HG02798 (cell line): ENCODE measurements at regions not wholly inside any gene's neighbourhood (a gene's known extent, or its start where the extent isn't known, plus 50 kb on each side); places are given as distances from the start of the nearest gene placed in this dataset.
"Not testable (repeated sequence)": the region's sequence is repeated elsewhere in the genome, so short reads cannot be mapped to it uniquely, and the experiment has no call there.

Source experiments
- ATAC-seq: cut with Tn5 transposase; IDR thresholded peaks from one replicate; pipeline ENCODE4 v1.9.1; 2021; ENCODE audit warnings: mild to moderate bottlenecking; ENCODE audit not compliant: unreplicated experiment, poor library complexity

DNA sequence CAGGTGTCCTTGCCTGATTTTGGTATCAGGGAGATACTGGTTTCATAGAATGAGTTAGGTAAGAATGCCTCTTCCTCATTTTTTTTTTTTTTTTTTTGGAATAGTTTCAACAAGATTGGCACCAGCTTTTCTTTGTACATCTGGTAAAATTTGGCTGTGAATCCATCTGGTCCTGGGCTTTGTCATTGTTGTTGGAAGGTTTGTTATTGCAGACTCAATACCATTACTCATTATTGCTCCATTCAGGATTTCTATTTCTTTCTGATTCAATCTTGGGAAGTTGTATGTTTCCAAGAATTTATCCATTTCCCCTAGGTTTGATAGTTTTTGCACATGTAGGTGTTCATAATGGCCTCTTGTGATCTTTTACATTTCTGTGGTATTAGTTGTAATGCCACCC is 126.0 kb upstream of the KITLG start:
- ATAC-seq = no peak

DNA sequence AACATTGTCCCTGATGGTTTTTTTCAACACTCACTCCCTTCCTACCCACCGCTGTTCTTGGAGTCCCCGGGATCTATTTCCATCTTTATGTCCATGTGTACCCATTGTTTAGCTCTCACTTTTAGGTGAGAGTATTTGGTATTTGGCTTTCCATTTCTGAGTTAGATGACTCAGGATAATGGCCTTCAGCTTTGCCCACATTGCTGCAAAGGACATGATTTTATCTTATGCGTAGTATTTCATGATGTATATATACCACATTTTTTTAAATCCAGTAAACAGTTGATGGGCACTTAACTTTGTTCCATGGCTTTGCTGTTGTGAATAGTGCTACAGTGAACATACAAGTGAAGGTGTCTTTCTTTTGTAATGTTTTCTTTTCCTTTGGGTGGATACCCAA is 123.5 kb upstream of the KITLG start:
- ATAC-seq = no peak

DNA sequence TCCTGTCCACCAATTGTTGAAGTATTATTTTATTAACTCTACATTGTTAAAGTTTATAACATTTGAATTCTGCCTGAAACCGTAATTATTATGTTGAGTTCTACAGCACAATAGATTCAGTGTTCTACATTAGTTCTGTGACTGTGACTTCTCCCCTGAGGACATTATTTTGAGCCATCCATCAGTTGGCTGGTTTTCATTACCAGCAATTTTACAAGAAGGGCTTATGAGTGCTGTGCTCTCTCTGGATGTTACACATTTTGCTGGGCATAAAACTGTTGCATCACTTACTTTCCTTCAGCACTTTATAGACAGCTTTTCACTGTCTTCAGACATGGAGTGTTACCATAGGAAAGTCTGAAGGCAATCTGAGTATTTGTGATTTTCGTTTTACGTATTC is 118.2 kb upstream of the KITLG start:
- no peak for ATAC-seq

DNA sequence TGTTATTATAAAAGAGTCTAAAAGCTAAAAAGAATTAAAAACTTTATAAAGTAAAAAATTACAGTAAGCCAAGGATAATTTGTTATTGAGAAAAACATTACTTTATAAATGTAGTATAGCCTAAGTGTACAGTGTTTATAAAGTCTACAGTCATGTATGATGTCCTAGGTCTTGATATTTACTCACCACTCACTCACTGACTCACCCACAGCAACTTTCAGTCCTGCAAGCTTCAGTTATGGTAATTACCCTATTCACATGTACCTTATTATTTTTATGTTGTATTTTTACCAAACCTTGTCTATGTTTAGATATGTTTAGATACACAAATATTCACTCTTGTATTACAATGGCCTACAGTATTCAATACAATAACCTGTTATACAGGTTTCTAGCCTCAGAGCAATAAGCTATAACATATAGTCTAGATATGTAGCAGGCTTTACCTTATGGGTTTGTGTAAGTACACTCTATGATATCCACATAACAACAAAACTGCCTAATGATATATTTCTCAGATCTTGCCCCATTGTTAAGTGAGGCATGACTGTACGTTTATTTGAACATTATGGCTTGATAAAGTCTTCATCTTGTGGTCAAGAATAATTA is 113.7 kb upstream of the KITLG start:
- no peak for ATAC-seq

DNA sequence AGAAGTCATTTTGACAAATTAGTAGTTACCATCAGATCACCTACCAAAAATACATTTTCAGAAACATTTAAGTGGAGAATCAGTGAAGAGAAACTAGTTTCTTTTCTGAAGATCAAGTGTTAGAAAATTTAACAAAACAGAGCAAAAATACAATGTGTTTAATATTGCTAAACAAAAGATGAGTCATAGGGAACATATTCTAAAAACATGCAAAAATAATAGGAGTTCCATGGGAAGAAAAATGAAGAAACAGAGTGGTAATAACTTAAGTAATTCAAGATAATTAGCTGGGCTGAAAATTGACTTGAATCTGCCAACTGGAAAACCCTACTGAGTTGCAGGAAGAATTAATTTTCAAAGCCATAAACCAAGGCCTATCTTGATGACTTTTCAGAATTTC is 111.5 kb upstream of the KITLG start:
- ATAC-seq = no peak

DNA sequence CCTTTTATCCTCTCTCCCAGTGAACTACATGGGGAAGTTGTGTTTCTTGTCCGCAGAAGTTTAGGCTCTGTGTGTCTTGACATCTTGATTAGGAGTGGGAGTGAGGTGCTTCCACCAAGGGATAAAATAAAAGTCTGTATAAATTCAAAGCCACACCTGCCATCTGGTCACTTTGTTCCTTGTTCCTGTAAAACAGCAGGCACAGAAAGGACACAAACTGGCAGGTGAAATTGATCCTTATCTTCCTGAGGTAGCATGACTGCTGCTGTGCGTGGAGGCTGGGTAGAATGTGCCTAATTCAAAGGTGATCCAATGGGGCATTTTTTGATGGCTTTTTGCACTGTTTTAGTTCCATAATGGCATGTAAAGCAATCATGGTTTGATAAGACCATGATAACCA is 104.3 kb upstream of the KITLG start:
- ATAC-seq = no peak

DNA sequence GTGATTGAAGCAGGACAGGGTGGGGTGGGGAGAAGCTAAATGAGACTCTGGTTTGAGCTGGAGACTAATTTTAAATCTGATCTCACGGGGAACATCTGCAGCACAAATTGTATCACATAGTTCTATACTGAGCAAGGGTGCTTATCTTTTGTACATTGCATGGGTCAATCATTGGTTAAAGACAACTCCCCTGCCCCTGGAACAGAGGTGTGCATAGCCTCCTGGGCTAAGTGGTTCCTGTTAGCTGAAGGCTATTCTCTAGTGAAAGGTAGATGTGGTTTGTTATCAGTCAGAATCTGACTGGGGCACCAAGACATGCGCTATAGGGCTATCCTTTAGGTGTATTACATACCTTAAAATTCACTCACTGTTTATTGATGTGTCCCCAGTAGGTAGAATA is 103.9 kb upstream of the KITLG start:
- no peak for ATAC-seq

DNA sequence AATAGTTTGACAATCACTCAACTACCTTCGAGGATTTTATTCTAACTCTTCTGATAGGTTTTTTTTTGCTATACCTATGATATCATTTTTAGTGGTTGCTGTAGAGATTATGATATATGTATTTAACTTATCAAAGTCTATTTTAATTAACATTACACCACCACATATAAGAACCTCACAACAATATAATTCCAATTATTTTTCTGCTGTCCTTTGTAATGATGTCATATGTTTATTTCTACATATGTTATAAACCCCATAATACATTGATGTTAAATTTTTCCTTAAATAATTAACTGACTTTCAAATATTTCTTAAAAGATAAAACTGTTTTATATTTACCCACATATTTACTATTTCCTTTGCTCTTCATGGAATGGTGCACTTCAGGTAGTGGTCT is 103.4 kb upstream of the KITLG start:
- ATAC-seq = no peak

DNA sequence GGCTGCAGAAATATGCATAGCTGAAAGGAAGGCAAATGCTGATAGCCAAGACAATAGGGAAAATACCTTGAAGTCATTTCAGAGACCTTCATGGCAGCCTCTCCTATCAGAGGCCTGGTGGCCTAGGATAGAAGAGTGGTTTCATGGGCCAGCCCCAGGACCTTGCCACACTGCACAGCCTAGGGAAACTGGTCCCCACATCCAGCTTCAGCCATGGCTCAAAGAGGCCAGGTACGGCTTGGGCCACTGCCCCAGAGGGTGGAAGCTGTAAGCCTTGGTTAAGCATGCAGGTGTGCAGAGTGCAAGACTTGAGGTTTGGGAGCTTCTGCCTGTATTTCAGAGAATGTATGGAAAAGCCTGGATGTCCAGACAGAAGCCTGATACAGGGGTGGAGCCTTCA is 101.0 kb upstream of the KITLG start:
- no peak for ATAC-seq

DNA sequence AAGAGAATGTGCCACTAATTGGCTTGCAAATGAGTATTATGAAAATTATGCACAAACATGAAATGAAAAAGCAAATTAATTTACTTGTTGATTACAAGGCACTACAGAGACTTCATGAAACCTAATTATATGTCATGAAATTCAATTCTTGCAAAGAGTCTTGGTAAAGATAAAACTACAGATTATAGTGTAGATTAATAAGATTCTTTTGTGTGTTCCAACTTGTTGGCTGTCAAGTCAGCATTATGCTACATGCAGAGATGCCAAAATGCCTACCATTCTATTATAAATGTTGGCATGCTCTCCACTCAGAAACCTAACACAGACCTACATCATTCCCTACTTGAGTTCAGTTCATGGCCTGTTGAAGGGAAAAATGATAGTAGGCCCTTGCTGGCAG is 97.2 kb upstream of the KITLG start:
- ATAC-seq = no peak

DNA sequence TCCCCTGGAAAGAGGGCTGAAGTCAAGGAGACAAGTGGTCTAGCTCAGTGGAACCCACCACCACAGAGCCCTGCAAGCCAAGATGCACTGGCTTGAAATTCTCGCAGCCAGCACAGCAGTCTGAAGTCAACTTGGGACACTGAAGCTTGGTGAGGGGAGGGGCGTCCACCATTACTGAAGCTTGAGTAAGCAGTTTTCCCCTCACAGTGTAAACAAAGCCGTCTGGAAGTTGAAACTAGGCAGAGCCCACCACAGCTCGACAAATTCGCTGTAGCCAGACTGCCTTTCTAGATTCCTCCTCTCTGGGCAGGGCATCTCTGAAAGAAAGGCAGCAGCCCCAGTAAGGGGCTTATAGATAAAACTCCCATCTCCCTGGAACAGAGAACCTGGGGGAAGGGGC is 87.3 kb upstream of the KITLG start:
- ATAC-seq = not testable (repeated sequence)

DNA sequence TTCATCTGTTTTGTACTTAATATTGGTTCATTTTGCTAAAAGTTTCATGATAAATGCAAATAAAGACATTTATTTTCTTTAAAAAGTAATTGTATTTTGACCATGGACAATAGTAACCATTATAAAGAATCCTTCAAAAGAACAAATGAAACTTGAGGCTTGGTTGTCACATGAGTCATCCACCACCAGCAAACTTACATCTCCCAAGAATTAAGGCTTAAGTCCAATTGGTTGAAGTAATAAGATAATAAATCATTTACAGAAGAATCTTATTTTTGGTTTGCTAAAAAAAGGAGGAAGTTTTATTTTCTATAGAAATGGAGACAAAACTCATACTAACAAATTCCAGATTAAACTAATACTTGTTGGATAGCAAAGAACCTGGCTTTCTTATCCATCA is 84.8 kb upstream of the KITLG start:
- ATAC-seq = no peak

DNA sequence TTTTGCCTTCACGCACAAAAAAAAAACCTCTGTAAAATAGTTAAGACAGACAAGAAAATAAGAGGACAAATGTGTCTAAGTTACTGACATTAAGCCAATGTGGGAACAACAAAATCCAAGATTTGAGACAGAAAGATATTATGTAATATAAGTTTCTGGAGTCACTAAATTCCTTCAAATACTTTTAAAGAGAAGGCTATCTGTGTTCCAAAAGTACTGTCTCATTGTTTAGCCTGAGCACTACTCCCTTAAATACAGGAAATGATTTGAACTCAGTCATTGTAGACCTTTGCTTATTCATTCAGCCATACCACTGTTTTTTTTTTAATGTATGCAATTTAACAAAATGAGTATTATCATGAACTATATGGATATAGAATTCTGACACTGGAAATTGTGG is 82.7 kb upstream of the KITLG start:
- ATAC-seq = no peak

DNA sequence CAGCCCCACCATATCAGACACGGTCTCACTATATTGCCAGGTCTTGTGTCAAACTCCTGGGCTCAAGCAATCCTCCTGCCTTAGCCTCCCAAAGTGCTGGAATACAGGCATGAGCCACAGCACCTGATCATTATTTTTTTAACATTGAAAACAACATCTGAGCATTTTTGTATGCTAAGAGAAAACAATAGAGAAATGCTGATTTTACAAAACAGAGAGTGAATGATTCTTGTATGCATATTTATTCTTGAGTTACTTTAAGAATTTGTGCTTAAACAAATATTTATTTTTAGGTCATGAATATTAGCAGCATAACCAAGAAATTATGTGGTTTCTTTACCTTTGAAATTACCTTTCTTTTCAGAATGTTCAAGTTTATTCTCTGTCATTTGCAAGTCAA is 81.8 kb upstream of the KITLG start:
- ATAC-seq = no peak

DNA sequence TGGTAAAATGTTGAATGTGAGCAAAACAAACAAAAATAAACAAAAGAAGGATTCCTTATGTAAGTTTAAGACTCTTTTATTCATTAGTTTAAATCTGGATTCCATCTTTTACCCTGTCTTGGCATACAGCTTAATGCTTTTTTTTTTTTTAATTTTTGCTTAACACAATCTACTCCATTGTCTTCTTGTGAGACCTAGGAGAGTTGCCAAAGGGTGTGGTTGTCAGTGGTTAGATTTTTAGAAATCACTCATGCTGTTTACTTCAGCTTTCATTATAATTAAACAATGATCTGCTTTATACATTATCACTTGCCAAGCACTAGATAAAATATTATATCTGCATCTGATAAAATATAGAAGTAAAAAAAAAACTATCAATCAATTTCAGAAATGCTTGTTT is 77.7 kb upstream of the KITLG start:
- no peak for ATAC-seq

DNA sequence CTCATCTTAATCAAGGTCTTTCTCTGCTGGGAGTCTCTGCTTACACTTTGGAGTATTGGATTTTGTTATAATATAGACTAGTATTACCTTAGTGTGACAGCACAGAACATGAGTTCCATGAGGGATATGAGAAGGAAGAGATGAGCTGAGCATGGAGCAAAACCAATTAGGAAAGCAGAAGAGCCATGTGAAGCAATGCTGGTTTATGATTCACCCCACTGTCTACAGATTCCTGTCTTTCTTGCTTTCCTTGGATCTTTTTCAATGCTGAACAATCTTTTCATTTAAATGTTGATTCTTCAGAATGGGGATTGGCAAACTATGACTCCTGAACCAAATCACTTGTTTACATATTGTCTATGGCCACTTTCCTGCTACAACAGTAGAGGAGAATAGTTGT is 70.4 kb upstream of the KITLG start:
- ATAC-seq = no peak

DNA sequence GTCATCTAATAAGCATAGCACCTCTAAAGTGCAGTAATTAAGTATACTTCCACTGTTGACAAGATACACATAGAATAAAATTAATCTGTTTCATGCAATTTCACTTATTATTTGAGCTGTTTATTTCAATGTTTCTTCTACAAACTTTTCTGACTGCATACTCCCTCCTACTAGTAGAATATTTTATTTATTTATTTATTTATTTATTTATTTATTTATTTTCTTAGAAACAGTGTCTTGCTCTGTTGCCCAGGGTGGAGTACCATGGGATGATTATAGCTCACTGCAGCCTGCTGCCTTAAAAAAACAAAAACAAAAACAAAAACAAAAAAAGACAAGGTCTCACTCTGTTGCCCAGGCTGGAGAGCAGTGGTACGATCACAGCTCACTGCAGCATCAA is 68.4 kb upstream of the KITLG start:
- no peak for ATAC-seq

DNA sequence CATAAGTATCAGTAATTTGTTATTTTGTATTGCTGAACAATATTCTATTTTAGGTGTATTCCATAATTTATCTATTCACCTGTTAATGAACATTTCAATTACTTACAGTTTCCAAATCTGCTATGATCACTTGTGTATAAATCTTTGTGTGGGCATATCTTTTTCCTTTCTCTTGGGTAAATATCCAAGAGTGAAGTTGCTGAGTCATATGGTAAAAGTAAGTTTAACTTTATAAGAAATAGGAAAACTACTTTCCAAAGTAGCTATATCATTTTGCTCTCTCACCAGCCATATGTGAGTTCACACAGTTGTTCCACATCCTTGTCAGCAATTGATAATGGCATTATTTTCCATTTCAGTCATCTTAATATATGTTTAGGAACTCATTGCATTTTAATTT is 66.6 kb upstream of the KITLG start:
- no peak for ATAC-seq

DNA sequence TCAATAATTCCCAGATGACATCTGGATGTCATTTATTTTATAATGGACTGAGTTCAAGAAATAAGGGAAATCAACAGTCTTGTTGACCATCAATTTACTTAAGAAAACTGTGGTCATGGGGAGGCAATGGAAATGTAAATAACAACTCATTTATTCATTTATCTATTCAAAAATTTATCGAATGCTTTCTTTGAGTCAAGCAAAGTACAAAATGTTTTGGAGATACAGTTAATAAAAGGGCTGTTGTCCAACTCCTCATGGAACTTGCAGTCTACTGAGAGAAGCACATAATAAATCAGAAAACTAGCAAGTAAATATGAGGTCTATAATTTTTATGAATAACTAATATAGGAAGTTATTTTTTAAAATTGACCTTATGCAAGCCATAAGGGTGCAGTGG is 65.5 kb upstream of the KITLG start:
- ATAC-seq = no peak

DNA sequence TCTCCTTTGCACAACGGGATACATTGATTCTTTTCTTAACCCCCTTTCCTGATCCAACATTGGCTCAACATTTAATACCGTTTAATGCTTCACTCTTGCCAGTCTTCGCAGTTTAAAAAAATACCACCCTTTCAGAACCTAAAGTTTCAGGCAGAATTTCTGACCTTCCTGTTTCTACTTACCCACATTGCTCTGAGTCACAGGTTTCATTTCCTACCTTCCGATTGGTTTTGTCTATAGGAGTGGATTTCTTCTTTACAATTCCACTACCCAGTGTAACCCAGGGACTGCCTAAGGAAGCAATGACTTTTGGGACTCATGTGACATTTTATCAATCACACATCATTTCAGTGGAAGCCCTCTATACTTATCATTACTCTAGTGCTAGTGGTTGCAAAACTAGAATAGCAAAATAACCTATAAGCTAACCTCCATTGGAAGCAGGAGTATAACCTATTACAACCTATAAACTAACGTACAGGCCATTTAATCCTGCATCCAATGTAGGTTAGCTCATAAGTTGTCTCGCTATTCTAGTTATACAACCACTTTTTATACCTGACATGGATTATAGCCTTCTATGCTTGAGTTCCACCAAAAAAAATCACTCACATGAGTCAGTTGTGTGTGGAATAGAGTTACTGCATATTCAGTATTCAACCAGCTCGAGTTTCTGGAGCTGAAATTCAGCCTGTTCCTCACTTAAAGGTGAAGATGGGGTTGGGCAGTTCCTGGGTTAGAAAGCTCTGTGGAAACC is 64.9 kb upstream of the KITLG start:
- no peak for ATAC-seq

DNA sequence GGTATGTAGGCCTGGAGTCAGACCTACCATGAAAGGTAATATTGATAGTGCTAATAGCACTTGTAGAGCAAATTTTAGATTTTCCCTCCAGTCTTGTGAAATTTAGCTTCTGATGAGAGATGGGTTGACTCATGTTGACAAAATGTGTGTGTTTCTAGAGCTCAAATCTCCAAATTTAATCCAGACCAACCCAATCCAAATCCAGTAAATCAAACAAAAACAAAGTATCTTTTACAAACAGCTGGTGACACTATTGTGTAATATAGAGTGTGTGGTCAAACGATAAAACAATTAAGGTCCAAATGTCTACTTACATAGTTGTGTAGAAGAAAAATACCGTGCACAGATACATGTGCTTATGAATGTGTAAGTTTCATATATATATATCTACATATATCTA is 63.4 kb upstream of the KITLG start:
- no peak for ATAC-seq

DNA sequence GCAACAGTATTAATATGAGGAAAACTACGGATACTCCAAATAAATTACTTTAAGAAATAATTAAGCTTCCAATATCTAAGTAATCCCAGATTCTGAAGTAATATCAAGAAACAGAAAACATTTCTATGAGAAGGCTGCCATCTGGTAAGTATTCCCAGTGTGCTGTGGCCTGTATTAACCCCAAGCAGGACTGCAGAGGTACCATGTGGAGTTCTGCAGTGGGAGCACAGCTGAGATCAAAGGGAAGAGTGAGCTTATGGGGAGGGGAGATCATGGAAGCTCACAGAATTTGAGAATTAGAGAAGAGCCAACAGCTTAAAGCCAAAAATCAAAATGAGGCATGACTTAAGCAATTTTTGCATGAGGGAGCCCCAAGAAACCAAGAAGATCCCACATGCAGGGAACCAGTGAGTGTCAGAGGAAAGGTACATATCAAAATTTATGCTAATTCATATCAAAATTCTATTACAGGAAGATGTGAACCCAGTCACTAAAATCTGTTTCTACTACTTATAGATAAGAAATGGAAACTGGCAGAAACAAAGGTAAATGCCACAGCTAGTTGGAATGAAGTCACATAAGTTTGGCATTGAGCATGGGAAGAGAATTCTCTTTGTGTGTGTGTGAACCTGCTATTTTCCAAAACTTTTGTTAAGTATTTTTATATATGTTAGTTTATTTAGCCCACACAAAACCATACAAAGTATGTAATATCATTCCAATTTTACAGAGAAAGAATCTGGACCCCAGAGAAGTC is 62.6 kb upstream of the KITLG start:
- no peak for ATAC-seq
